Mesenteric fat pad (tissue), 1 donor: ENCODE measurements at regions not wholly inside any gene's neighbourhood (a gene's known extent, or its start where the extent isn't known, plus 50 kb on each side); places are given as distances from the start of the nearest gene placed in this dataset.
A peak's percentile ranks its signal among the peaks of the same experiment; 100 is the strongest.

Source experiments
- DNase-seq: peaks from one replicate; pipeline ENCODE4 v3.0.0-alpha.2; 2020; ENCODE audit warnings: low spot score
- donor health status: DM: yes; HTN: yes; CAD: no.

DNA sequence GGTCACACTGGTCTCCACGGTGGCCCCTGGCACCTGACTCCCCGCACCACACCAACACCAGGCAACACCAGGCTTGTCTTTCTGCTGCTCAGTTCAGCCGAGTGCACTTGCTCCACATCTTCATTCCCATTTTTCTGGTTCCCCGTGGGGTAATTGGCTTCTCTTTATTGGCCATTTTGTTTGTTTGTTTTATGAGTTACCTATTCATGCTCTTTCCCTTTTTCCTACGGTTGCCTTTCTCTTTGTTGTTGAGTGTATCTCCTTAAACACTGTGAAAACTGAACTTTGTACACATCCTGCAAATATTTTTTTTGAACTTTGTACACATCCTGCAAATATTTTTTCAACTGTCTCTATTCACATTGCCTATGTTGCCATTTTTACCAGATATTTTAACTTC is 834.0 kb downstream of the BRD1 start:
- DNase-seq = no peak

DNA sequence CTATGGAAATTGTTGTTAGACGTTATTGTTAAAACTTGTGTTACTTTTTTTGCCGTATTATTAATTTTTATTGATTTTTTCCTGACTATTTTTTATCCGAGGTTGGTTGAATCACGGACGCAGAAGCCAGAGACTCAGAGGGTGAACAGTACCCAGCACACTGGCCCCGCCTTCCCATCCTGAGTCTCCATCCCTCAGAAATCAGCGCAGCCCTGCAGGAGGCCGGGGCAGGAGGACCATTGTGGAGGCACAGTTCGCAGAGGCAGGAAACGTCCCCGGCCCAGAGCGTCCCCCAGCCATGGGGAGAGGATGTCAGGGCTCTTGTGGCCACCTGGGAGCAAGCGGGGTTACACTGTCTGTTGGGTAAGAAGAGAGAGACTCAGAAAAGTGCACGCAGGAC is 843.0 kb downstream of the BRD1 start:
- peak; percentile 76 for DNase-seq

GRCh38 chr22:48982321-48982905 is 845.3 kb downstream of the BRD1 start:
- peak; percentile 82 for DNase-seq

GRCh38 chr22:48981371-48982061 is 846.2 kb downstream of the BRD1 start:
- DNase-seq = peak; percentile 28

GRCh38 chr22:48980918-48981317 is 846.8 kb downstream of the BRD1 start:
- no peak for DNase-seq

DNA sequence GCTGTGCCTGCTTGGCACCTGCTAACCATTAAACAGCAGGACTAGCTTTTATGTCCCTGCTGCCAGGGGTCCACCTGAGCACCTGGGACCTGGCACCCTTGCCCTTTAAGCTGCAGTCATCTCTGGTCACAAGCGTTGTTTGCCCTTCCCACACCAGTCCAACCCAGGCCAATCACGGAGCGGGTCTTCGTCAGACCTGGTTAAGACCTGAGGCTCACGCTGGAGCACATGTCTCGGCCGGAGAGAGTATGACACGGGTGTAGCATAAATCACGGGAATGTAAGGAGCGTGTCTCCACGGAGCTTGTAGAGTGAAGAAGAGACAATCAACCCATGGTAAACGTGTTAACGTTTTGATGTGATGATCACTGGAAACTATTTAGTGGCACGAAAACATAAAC is 847.3 kb downstream of the BRD1 start:
- DNase-seq = no peak

DNA sequence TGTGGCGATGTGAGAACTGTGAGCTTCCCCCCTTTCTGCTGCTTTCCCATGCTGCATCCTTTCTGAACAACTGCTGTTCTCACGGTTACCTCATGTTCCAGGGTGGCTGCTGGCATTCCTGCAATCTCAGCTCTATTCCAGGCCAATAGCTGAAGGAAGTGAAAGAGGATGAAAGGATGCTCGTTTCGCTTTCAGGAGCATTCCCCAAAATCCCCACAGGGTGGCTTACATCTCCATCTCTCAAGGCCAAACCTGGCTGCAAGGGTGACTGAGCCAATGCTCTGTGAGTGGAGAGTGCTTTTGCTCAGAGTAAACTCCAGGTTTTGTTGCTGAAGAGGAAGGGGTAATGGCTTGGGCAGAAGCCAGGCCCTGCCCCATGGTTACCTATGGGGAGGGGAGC is 848.2 kb downstream of the BRD1 start:
- DNase-seq = no peak

DNA sequence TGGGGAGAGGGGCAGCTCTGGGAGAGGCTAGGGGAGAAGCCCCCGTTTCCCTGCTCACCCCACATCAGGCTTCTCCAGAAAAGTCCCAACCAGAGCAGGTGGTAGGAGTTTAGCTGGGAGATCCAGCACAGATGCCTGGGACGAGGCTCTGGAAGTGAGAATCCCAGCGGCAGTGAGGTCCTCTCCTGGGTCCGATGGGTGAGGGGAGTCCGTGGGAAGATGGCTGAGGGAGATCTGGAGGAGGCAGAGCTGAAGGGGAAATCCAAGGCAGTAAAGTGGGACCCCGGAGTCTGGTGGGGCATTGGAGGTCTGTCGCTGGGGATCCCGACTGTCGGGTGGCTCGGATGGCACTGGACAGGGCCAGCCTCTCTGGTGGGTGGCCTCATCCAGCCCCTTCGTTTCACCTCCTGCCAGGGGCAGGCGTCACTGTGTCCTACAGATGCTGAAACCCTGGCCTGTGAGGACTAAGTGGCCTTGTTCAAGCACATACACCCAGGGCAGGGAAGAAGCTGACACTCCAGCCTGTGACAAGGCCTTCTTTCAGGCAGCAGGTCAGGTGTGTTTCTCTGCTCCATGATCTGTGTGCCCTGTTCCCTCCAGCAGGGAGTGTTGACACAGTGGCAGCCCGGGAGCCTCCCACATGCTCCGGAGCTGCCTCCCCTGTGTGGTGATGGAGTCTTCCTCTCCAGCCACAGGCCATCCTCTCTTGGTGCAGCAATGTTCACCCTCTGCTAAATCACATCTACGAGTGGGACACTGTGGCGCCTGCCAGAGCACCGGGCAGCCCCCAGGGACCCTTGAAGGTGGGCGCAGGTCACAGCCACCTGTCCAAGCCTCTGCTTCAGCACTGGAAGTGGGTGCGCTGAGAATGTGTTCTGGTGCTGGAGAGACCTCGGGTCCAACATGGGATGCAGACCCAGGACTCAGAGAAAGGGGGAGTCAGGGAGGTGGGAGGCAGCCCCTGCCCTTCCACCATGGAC is 850.8 kb downstream of the BRD1 start:
- DNase-seq = no peak

DNA sequence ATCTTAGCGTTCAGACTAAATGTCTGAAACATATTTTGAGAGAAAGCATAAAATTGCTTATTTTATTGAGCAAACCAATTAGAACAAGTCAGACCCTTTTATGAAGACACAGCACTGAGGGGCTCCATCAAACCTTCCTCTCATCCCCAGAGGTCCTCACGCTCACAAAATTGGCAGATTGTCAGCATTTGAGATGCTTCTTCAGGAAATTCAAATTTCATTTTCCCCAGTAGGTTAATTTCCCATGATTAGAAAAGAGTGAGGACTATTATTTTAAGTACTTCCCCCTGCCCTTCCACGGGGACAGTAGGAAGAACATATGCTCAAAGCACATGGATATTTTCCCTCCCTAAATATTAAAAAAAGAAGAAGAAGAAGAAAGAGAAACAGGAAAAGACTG is 851.8 kb downstream of the BRD1 start:
- DNase-seq = no peak

DNA sequence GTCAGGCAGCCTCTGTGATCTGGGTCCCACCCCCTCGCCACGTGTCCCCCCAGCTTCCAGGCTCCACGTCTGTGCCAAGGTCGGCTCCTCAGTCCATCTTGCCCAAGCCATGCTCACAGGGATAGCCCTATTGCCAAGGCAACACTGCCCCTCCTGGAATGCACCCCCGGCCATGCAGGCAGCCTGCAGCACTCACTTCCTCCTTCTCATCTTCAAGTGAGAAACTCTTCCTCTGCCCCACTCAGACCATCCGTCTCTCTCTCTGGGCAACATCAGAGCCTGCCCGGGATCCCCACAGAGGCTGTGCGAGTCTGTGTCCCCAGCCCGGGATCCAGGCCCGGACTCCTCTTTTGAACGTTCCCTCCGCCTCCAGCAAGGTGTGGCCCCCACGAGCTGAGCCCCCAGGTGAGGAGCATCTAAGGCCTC is 852.3 kb downstream of the BRD1 start:
- no peak for DNase-seq

GRCh38 chr22:48974443-48975315 is 853.0 kb downstream of the BRD1 start:
- DNase-seq = peak; percentile 45

DNA sequence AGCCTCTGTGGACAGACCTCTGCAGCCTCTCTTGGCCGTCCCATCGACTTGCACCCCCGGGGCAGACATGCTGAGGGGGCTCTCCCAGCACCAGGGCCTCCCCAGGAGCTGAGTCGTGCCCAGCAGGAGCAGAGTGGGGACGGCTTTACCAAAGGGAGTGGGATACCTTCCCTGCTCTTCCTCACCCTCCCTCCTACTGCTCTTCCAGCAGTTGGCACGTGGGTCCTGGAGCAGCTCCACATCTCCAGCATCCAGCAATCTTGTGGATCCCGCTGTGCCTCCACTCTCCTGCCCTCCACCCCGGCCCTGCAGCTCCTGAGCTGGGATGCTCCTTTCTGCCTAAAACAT is 854.0 kb downstream of the BRD1 start:
- peak; percentile 83 for DNase-seq

GRCh38 chr22:48972979-48973693 is 854.5 kb downstream of the BRD1 start:
- DNase-seq = peak; percentile 74

DNA sequence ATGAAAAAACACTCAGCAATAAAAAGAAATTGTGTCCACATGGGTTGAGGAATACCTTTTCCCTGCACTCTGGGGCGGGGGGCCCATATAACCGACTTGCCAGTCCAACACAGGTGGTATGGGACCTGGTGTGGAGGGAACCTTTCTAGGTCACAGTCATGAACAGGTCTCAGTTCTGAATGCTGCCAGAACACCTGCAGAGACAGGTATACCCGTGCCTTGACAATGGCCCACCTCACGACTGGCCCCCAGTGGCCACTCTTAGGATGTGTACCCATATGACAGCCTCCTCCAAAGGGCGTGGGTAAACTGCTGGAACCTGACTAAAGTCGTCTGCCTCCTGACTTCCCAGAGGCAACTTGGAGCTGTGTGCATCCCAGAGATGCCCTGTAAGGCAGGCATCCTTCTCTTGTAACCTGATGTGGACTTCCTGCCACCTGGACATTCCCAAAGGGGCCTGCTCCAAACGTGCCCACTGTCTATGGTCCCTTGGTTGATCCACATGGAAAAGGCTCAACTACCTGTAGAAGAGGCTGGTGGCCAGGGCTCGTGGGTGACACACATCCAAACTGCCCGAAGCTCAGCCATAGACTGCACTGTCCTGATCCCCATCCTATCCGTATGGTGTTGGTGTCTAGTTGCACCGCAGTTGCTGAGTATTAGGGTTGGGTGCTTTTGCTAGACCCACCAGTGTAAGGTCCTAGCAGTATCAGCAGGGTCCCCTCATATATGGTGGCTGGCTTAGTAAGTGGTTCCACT is 859.3 kb downstream of the BRD1 start:
- peak; percentile 65 for DNase-seq

GRCh38 chr22:48963405-48963804 is 864.3 kb downstream of the BRD1 start:
- no peak for DNase-seq

DNA sequence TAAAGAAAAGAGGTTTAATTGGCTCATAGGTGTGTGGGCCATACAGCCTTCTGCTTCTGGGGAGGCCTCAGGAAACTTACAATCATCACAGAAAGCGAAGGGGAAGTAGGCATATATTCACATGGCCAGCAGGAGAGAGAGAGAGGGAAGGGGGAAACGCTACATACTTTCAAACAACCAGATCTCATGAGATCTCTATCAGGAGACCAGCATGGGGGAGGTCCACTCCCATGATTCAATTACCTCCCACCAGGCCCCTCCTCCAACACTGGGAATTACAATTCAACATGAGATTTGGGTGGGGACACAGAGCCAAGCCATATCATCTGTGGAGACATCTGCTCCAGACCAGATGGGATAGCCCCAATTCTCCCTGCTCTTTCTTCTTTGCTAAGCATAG is 866.0 kb downstream of the BRD1 start:
- DNase-seq = no peak

GRCh38 chr22:48960980-48961660 is 866.6 kb downstream of the BRD1 start:
- DNase-seq = peak; percentile 72

- DNase-seq = no peak
Observed at GRCh38 chr22:48960576-48960975, 867.1 kb downstream of the BRD1 start.

DNA sequence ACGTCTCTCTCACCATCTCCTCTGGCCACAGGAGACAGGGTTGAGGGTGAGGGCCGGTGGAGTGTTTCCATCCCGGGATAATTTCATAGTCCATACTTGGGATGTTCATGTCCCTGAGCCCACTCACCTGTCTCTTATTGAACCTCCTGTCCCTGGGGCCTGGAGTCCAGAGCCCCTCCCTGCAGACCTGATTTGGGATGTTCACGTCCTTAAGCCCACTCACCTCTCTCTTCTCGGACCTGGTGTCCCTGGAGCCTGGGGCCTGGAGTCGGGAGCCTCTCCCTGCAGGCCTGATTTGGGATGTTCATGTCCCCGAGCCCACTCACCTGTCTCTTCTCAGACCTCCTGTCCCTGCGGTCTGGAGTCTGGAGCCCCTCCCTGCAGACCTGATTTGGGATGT is 868.2 kb downstream of the BRD1 start:
- DNase-seq = peak; percentile 60
